ENCODE measurements at regions not wholly inside any gene's neighbourhood (a gene's known extent, or its start where the extent isn't known, plus 50 kb on each side); places are given as distances from the start of the nearest gene placed in this dataset.

DNA sequence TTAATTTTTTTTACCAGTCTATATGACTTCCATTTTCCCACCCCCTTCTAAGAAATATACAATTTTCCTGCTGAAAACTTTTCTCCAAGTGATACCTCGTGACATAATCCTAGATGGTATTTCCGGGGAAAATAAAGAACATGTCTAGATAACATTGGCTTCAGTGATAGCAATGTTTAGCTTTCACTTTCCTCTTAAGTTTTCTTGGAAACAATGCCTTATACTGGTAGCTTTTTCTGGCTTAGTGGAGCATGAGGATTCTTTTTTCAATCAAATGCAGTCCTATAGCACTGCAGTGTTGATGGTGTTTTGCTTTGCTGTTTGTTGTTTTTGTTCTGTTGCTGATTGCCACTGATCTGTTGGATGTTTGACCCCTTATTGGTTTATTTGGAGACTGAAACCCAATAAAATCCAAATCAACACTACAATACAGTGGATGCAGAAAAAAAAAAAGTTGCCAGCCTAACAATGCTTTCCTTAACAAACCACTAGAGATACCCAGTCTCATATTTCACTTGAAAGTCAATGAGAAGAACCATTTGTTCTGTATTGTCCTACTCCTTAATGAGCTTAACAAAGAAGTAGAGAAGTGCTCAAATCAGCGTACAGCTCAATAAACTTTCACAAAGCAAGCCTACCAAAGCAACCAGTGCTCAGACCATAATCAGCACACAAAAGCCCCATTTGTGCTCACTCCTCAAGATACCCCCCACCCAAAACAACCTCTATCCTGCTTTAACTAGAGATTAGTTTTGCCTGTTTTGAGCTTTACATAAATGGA lies 74.2 kb upstream of the GRAMD2B start:
- ChIA-PET CTCF (interaction anchor here (0.8 to 16.7 kb wide), 10 partner anchors 8 to 453 kb away, joined by 3 to 333 read pairs (median 9); partner anchors contain the start of gene PHAX), POLR2A (no interaction called here)
- TF ChIP-seq, protein P1, sequence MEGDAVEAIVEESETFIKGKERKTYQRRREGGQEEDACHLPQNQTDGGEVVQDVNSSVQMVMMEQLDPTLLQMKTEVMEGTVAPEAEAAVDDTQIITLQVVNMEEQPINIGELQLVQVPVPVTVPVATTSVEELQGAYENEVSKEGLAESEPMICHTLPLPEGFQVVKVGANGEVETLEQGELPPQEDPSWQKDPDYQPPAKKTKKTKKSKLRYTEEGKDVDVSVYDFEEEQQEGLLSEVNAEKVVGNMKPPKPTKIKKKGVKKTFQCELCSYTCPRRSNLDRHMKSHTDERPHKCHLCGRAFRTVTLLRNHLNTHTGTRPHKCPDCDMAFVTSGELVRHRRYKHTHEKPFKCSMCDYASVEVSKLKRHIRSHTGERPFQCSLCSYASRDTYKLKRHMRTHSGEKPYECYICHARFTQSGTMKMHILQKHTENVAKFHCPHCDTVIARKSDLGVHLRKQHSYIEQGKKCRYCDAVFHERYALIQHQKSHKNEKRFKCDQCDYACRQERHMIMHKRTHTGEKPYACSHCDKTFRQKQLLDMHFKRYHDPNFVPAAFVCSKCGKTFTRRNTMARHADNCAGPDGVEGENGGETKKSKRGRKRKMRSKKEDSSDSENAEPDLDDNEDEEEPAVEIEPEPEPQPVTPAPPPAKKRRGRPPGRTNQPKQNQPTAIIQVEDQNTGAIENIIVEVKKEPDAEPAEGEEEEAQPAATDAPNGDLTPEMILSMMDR (IDR thresholded peaks at IDR 0.05; ENCODE audit: insufficient read depth, low read length, missing control alignments): no peak
- no peak overlapping the region for H3K4me3 ChIP-seq (ENCODE audit: low read depth, low read length)
- DNase-seq (ENCODE audit: low read depth, low spot score): no peak

DNA sequence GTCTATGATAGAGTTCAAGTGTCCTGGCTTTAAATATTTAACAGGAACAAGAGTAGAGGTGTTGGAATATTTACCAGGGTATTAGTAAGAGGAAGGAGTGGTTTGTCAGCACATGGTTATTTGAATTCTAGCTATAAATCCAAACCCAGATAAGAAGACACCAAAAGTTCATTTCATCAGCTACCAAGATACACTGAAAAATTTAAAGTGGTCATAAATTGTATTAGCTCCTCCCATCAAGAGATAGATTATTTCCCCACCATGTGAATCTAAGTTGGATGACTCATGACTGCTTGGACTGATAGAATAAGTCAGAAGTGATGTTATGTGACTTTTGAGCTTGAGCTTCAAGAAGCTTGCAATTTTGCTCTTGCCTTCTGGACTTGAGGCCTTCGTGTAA lies 72.1 kb upstream of the GRAMD2B start:
- TF ChIP-seq, protein P1 (IDR thresholded peaks at IDR 0.05; ENCODE audit: insufficient read depth, low read length, missing control alignments): no peak
- no peak overlapping the region for H3K4me3 ChIP-seq (ENCODE audit: low read depth, low read length)
- CTCF ChIA-PET: interaction anchor here (1.0 to 16.7 kb wide), 8 partner anchors 8 to 450 kb away, joined by 3 to 333 read pairs (median 23); partner anchors contain the start of gene PHAX
- DNase-seq (ENCODE audit: low read depth, low spot score): no peak
- POLR2A ChIA-PET: no interaction called here

- peak; percentile 96 for DNase-seq (ENCODE audit: low read depth, low spot score)
- peak overlapping the region; percentile 36 for H3K4me3 ChIP-seq (ENCODE audit: low read depth, low read length)
- TF ChIP-seq, protein P1 (IDR thresholded peaks at IDR 0.05; ENCODE audit: insufficient read depth, low read length, missing control alignments): peak; percentile 27
- CTCF ChIA-PET: interaction anchor here (0.6 to 16.7 kb wide), 40 partner anchors 9 to 456 kb away, joined by 3 to 333 read pairs (median 6); partner anchors contain the start of genes ALDH7A1, GRAMD2B and PHAX
- POLR2A ChIA-PET: interaction anchor here (1.6 kb wide), 1 partner anchor 185 kb away, joined by 5 read pairs; no protein-coding TSS in a partner anchor
Observed at GRCh38 chr5:126354012-126354857, 69.0 kb upstream of the GRAMD2B start.

DNA sequence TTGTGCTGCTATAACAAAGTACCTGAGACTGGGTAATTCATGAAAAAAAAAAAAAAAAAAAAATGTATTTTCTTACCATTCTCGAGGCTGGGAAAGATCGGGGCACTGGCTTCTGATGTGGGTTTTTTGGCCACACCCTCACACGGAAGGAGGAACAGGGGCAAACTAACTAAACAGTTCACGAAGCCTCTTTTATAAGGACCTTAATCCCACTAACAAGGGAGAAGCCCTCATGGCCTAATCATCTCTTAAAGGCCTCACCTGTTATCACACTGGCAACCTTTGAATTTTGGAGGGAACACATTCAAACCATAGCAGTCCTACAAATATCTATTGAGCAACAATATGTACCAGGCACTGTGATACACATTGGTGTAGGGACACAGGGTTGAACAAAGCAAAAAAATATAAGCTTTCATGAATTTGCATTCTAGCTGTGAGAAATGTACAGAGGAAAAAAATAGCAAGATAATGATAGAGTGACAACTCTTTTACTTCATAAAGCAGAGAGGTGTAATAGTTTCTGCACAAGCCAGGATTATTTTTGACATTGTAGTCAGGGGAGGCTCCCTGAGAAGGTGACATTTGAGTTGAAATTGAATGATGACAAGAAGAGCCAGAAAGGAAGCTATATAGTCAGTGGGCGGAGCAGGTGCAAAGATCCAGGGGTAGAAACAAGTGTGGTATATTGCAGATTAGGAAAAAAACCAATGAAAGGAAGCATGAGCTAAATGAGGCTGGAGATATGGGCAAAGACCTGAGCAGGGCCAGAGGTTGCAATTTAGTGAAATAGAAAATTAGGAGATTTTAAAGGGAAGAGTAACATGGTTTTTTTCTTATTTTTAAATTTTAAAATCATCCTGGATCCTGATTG lies 68.1 kb upstream of the GRAMD2B start:
- ChIA-PET POLR2A (interaction anchor here (0.6 to 1.6 kb wide), 3 partner anchors 28 to 184 kb away, joined by 3 to 5 read pairs (median 3); no protein-coding TSS in a partner anchor), CTCF (interaction anchor here (0.5 to 16.7 kb wide), 20 partner anchors 10 to 254 kb away, joined by 3 to 333 read pairs (median 8); partner anchors contain the start of genes GRAMD2B and PHAX)
- TF ChIP-seq, protein P1 (IDR thresholded peaks at IDR 0.05; ENCODE audit: insufficient read depth, low read length, missing control alignments): no peak
- DNase-seq (ENCODE audit: low read depth, low spot score): no peak
- no peak overlapping the region for H3K4me3 ChIP-seq (ENCODE audit: low read depth, low read length)

DNA sequence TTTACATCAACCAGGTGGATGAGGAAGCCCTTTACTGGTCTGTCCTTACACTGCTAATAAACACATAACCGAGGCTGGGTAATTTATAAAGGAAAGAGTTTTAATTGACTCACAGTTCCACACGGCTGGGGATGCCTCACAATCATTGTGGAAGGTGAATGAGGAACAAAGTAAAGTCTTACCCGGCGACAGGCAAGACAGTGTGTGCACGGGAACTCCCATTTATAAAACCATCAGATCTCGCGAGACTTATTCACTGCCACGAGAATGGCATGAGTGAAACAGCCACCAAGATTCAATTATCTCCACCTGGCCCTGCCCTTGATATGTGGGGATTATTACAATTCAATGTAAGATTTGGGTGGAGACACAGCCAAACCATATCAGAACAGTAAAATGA lies 67.3 kb upstream of the GRAMD2B start:
- CTCF ChIA-PET: interaction anchor here (0.8 to 16.7 kb wide), 9 partner anchors 9 to 245 kb away, joined by 3 to 333 read pairs (median 15); partner anchors contain the start of gene PHAX
- H3K4me3 ChIP-seq (ENCODE audit: low read depth, low read length): no peak overlapping the region
- TF ChIP-seq, protein P1 (IDR thresholded peaks at IDR 0.05; ENCODE audit: insufficient read depth, low read length, missing control alignments): no peak
- POLR2A ChIA-PET: interaction anchor here (0.6 to 1.2 kb wide), 2 partner anchors 27 to 91 kb away, joined by 3 read pairs; no protein-coding TSS in a partner anchor
- no peak for DNase-seq (ENCODE audit: low read depth, low spot score)
